ENCODE measurements at regions not wholly inside any gene's neighbourhood (a gene's known extent, or its start where the extent isn't known, plus 50 kb on each side); places are given as distances from the start of the nearest gene placed in this dataset.

GRCh38 chr13:40145139-40145538, 489.7 kb downstream of the COG6 start:
- TF ChIP-seq CTCF (IDR thresholded peaks at IDR 0.05) (no peak), POLR2A (IDR thresholded peaks at IDR 0.05) (no peak)

Measured in Peyer's patch (tissue), 4 donors.